ENCODE measurements at regions not wholly inside any gene's neighbourhood (a gene's known extent, or its start where the extent isn't known, plus 50 kb on each side); places are given as distances from the start of the nearest gene placed in this dataset.
A peak's percentile ranks its signal among the peaks of the same experiment; 100 is the strongest.

DNA sequence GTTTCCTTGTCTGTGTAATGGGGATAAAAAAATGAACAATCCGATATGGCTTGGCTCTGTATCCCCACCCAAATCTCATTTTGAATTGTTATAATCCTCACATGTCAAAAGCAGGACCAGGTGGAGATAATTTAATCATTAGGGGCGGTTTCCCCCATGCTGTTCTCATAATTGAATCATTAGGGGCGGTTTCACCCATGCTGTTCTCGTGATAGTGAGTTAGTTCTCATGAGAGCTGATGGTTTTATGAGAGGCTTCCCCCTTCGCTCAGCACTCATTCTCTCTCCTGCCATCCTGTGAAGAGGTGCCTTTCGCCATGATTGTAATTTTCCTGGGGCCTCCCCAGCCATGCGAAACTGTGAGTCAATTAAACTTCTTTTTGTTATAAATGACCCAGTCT lies 633.5 kb downstream of the RAPGEF2 start:
- no peak for DNase-seq (ENCODE audit: low spot score)
- Mint-ChIP-seq H3K4me3 (ENCODE audit: unreplicated experiment) (no peak overlapping the region), H3K4me1 (ENCODE audit: low read depth) (peaks cover 9% of the 10 kb centered on the region), H3K9me3 (ENCODE audit: low read depth) (peaks cover 11% of the 10 kb centered on the region), H3K36me3 (ENCODE audit: low read depth) (no peaks in the 10 kb centered on the region), H3K27me3 (ENCODE audit: low read depth) (peaks cover 5% of the 10 kb centered on the region), H3K27ac (ENCODE audit: unreplicated experiment) (no peak overlapping the region)
- TF ChIP-seq, protein P1, sequence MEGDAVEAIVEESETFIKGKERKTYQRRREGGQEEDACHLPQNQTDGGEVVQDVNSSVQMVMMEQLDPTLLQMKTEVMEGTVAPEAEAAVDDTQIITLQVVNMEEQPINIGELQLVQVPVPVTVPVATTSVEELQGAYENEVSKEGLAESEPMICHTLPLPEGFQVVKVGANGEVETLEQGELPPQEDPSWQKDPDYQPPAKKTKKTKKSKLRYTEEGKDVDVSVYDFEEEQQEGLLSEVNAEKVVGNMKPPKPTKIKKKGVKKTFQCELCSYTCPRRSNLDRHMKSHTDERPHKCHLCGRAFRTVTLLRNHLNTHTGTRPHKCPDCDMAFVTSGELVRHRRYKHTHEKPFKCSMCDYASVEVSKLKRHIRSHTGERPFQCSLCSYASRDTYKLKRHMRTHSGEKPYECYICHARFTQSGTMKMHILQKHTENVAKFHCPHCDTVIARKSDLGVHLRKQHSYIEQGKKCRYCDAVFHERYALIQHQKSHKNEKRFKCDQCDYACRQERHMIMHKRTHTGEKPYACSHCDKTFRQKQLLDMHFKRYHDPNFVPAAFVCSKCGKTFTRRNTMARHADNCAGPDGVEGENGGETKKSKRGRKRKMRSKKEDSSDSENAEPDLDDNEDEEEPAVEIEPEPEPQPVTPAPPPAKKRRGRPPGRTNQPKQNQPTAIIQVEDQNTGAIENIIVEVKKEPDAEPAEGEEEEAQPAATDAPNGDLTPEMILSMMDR (IDR thresholded peaks at IDR 0.05) = no peak

DNA sequence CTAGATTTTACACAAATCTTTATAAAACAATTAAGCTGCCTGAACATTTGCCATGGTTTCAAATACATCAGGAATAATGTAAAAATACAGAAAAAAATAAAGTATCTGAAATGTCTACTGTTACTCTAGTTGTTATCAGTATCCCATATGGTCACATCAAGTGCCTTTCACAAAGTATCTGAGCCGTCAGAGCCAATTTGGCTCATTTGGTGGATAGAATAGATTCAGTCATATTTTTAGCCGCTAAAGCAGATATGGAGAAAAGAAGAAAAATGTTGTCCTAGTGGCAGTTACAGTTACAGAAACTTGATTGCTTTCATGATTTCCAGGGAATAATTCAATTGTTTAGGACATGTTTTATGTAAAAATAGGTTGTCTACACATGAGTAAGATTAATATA lies 641.1 kb downstream of the RAPGEF2 start:
- Mint-ChIP-seq H3K27ac (ENCODE audit: unreplicated experiment) (no peak overlapping the region), H3K27me3 (ENCODE audit: low read depth) (peaks cover 19% of the 10 kb centered on the region), H3K36me3 (ENCODE audit: low read depth) (no peaks in the 10 kb centered on the region), H3K4me3 (ENCODE audit: unreplicated experiment) (no peak overlapping the region), H3K9me3 (ENCODE audit: low read depth) (peaks cover 20% of the 10 kb centered on the region), H3K4me1 (ENCODE audit: low read depth) (no peaks in the 10 kb centered on the region)
- no peak for DNase-seq (ENCODE audit: low spot score)
- TF ChIP-seq, protein P1 (IDR thresholded peaks at IDR 0.05) = no peak

DNA sequence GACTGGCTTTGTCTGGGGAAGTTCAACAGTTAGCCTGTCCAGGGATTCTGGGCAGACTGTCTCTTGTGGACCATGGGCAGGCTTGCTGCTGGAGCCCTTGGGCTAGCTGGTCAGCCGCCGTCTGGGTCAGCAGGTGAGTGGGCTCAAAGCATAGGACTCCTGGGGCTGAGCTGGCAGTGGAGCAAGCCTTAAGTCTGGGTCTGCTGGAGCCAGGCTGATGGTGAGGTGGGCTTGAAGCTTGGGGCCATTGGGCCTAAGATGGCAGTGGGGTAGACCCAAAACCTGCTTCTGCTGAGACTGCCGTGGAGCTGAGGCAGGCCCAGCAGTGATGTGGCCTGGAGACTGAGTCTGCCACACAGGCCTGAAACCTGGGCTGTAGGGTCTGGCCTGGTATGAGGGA lies 645.1 kb downstream of the RAPGEF2 start:
- Mint-ChIP-seq H3K36me3 (ENCODE audit: low read depth) (no peaks in the 10 kb centered on the region), H3K4me3 (ENCODE audit: unreplicated experiment) (no peak overlapping the region), H3K4me1 (ENCODE audit: low read depth) (no peaks in the 10 kb centered on the region), H3K27me3 (ENCODE audit: low read depth) (peaks cover 12% of the 10 kb centered on the region), H3K9me3 (ENCODE audit: low read depth) (peaks cover 9% of the 10 kb centered on the region), H3K27ac (ENCODE audit: unreplicated experiment) (no peak overlapping the region)
- TF ChIP-seq, protein P1 (IDR thresholded peaks at IDR 0.05) = no peak
- DNase-seq (ENCODE audit: low spot score) = no peak

DNA sequence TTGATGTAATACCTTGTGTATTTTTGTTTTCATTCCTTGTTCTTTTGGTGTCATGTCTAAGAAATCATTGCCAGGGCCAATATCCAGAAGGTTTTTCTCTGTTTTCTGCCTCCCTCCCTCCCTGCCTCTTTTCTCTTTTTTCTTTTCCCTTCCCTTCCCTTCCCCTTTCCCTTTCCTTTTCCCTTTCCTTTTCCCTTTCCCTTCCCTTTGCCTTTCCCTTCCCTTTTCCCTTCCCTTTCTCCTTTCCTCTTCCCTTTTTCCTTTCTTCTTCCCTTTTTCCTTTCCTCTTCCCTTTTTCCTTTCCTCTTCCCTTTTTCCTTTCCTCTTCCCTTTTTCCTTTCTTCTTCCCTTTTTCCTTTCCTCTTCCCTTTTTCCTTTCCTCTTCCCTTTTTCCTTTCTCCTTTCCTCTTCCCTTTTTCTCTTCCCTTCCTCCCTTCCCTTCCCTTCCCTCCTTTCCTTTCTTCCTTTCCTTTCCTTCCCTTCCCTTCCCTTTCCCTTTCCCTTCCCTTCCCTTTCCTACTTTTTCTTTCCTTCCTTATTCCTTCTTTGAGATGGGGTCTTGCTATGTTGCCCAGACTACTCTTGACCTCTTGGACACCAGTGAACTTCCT lies 646.1 kb downstream of the RAPGEF2 start:
- Mint-ChIP-seq H3K27me3 (ENCODE audit: low read depth) (peaks cover 15% of the 10 kb centered on the region), H3K27ac (ENCODE audit: unreplicated experiment) (peak overlapping the region; percentile 55), H3K9me3 (ENCODE audit: low read depth) (peaks cover 9% of the 10 kb centered on the region), H3K36me3 (ENCODE audit: low read depth) (no peaks in the 10 kb centered on the region), H3K4me3 (ENCODE audit: unreplicated experiment) (no peak overlapping the region), H3K4me1 (ENCODE audit: low read depth) (no peaks in the 10 kb centered on the region)
- DNase-seq (ENCODE audit: low spot score) = no peak
- TF ChIP-seq, protein P1 (IDR thresholded peaks at IDR 0.05) = no peak

DNA sequence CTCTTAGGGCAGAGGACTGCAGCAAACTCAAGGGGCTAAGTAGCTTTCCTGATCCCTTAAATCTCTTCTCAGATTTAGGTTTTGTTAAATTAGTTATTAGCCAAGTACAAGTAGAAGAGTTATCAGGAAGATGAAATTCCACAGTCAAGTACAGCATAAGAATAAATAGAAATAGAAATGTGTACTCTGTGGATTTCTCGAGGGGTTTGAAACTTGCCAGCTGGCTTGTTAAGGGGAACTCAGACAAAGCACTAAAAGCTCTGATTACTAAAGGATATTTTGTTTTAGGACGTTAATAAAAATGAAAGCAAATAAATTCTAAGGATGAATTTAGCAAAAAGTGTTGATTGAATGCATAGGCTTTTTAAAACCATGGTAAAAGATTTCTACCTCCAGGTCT lies 654.6 kb downstream of the RAPGEF2 start:
- Mint-ChIP-seq H3K9me3 (ENCODE audit: low read depth) (peaks cover 14% of the 10 kb centered on the region), H3K27ac (ENCODE audit: unreplicated experiment) (no peak overlapping the region), H3K36me3 (ENCODE audit: low read depth) (peaks cover 3% of the 10 kb centered on the region), H3K4me3 (ENCODE audit: unreplicated experiment) (no peak overlapping the region), H3K4me1 (ENCODE audit: low read depth) (no peaks in the 10 kb centered on the region), H3K27me3 (ENCODE audit: low read depth) (peaks cover 6% of the 10 kb centered on the region)
- DNase-seq (ENCODE audit: low spot score) = no peak
- TF ChIP-seq, protein P1 (IDR thresholded peaks at IDR 0.05) = no peak
